Islet of Langerhans (tissue), 1 donor: ENCODE measurements at regions not wholly inside any gene's neighbourhood (a gene's known extent, or its start where the extent isn't known, plus 50 kb on each side); places are given as distances from the start of the nearest gene placed in this dataset.

Experiments used
- FAIRE-seq: peaks from one replicate; lab custom pipeline; 2011; peaks lifted over from hg19 to GRCh38; lab: Jason Lieb, UNC

DNA sequence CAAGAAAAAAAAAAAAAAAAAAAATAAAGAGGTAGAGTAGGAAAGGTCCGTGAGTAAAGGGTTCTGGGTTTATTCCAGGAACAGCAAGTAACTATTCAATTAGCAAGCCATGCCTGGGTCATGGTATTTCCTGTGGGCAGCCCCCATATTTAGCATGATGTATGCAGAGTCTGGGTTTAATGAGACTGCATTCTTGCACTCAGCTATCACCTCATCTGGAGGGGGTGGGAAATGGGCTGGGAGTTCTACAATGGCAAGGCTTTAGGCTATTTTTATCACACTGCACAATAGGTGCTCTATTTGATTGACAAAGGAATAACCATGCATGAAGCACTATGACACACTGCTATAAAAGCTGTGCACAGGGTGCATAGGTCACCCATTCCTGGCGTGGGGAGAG lies 104.0 kb upstream of the CCL2 start:
- FAIRE-seq: no peak

- FAIRE-seq: no peak
Observed at GRCh38 chr17:34153991-34154390, 101.1 kb upstream of the CCL2 start.

DNA sequence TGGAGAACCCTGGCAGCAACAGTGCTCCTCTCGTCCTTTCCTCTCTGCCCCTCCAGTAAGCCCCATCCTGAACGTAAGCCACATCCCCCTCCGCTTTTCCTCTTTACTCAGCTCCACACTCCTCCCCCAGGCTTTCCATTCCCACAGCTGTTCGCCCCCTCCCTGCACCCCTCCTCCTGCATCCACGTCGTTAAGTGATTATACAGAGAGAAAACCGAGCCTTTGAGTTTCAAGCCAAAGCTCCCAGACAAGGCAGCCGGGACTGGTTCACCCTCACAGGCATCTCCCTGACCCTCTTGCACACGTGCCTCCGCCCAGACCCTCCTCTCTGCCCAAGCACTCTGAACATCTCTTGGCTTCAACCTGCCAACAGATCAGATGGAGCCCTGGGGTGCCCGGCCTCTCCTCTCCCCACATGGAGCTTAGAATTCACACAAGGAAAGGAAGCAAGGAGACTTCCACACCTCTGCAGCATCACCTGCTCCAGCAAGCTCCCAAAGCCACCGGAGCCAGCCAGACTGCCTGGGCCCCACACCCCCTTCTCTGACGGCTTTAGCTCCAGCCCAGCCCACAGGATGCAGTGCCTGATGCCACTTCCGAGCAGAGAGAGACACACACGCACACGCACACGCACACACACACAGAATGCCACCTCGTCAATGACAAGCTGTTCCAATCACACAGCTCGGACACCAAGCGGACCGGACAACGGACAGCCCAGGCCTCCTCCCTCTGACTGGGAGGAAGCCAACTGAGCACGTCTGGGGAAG lies 99.9 kb upstream of the CCL2 start:
- no peak for FAIRE-seq

GRCh38 chr17:34155947-34156346 lies 99.1 kb upstream of the CCL2 start:
- no peak for FAIRE-seq

DNA sequence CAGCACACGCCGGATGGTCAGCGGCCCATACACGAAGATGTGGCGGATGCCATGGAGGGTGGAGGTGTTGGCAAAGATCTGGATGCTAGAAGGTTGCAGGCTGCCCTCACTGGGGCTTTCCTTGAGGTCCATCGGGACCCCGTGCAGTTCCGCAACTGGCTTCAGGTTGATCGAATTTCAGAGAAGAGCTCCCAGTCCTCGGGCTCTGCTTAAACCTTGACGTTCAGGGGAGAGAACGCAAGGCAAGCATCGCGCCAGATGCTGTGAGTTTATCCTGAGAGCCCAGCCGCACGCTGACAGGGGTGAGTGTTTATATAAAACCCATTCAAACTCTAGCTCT lies 98.7 kb upstream of the CCL2 start:
- FAIRE-seq: no peak

GRCh38 chr17:34156741-34157589 lies 98.1 kb upstream of the CCL2 start:
- no peak for FAIRE-seq

GRCh38 chr17:34161690-34162089 lies 93.4 kb upstream of the CCL2 start:
- FAIRE-seq: no peak

DNA sequence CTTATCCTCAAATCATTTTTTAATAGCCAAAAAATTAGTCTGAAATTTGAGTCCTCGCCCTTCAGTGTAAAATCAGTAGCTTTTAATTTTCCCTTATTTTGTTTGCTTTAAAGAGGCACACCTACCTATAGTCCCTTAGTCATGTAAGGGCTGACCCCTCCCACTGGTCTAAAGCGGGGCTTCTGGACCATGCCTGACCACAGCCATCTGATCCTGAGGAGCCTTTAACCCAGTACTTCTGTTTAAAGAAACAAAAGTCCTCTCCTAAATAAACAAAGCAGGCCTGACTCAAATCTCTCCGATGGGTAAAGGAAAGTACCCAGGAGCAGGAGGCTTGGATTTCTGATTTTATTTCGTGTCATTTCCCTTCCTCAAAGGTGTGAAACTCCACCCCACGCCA lies 92.0 kb upstream of the CCL2 start:
- FAIRE-seq: no peak

GRCh38 chr17:34163646-34164045 lies 91.4 kb upstream of the CCL2 start:
- no peak for FAIRE-seq

GRCh38 chr17:34164837-34165236 lies 90.2 kb upstream of the CCL2 start:
- no peak for FAIRE-seq

GRCh38 chr17:34166352-34166751 lies 88.7 kb upstream of the CCL2 start:
- no peak for FAIRE-seq

- no peak for FAIRE-seq
Observed at GRCh38 chr17:34167354-34167753, 87.7 kb upstream of the CCL2 start.

GRCh38 chr17:34168989-34169388 lies 86.1 kb upstream of the CCL2 start:
- FAIRE-seq: no peak

GRCh38 chr17:34169496-34169895 lies 85.6 kb upstream of the CCL2 start:
- no peak for FAIRE-seq

DNA sequence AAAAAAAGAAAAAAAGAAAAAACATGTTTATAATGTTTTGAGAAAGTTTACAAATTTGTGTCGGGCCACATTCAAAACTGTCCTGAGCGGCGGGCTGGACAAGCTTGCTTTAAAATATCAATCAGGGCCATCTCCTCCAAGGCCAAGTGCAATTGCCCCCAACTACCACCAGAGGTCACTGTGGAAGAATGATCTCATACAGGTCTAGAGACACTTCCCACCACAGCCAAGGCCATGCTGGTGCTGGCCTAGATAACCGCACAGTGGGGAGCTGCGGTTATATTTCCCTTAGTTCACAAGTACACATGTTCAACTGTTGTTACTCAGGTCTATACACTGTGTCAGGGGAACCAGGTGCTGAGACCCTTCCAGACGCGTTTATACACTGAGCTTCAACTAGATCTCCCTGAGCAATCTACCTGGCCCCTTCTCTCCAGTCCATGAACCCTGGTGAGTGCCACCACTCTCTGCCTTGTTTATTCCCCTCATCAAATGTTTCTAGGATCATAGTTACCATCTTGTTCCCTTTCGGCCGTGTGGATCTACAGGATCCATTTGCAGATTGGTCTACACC lies 83.8 kb upstream of the CCL2 start:
- no peak for FAIRE-seq

DNA sequence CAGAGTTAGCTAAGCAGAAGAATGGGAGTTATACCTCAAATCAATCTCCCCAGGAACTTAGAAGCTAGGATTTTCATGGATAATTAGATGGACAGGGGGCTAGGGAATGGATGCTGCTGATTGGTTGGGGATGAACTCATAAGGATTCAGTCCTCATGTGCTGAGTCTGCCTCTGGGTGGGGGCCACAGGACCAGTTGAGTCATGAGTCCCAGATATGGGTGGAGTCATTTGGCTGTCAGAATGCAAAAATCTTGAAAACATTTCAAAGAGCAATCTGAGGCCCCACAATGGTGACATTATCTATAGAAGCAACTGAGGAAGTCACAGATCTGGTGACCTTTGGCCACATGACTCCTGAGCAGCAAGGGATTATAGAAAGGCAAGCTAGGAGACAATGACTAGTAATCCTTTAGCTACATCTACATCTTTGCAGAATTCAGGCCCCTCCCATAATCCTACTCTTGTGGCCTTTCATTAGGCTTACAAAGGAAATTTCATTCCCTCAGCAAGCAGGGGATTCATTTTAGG lies 82.6 kb upstream of the CCL2 start:
- FAIRE-seq: no peak

- no peak for FAIRE-seq
Observed at GRCh38 chr17:34173241-34173640, 81.8 kb upstream of the CCL2 start.

- FAIRE-seq: no peak
Observed at GRCh38 chr17:34174496-34174895, 80.6 kb upstream of the CCL2 start.

DNA sequence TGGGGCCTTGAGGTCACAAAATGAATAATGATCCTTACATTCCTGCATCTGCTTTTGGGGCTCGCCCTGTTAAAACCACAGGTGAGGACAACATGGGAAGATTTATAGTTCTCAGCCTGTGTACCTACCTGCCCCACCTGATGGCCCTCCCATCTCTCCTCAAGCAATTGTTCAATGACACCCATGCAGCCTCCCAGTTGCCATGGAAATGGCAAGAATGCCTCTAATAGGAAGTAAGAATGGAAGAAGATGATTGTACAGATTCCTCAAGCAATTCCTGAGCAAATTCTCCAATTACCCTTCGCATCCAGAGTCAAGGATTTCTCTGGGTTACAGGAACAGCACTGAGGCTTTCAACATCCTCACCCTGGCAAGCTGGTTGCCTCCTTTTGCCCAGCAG lies 78.6 kb upstream of the CCL2 start:
- FAIRE-seq: no peak

DNA sequence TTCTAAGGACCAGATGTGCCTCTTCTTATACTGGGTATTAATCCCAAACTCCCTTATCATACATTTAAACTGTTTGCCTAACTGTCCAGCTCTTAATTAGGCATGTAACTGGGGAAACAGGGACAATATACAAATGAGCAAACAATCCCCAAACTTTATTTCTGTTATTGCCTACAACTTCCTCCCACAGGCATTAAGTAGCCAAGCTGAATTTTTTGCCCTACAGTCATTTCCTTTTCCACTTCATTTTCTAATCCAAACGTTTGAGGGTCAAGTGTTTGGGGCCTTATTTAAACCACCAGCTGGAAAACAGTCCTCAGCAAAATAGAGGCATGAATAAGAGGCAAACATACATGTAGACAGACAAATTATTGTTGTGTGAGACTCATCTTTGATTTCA lies 77.4 kb upstream of the CCL2 start:
- FAIRE-seq: no peak

DNA sequence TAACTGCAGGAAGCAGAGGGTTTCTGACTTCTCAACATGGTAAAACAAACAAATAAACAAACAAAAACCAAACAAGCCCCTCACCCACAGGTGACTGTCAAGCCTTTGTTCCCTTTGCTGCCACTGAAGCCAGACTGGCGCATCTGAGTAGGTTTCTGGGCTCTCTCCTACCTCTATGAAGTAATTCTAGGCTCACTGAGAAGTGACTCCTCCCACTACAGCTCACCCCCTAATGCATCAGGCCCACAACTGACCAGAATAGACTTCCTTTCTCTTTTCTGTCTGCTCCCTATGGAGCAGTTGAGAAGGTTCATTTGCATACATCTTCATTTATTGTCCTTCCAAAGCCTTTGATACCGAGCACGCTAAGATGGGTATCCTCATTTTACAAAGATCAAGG lies 77.0 kb upstream of the CCL2 start:
- FAIRE-seq: no peak

- FAIRE-seq: no peak
Observed at GRCh38 chr17:34182036-34182803, 72.9 kb upstream of the CCL2 start.

DNA sequence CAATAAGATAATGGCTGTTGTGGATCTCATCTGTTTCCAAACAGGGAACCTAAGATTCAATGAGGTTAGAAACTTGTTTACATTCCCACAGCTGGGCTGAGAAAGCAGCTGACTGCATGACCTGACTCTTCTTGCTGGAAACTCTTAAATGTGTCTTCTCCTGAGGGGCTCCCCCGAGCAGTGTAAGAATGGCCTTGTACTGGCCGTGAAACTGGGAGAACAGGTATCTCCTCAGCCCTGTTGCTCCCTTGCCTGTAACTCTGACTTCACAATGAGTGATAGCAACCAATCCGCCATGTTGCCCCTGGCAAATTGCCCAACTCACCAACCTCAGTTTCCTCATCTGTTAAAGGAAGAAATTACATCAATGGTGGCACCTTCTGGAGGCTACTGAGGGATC lies 59.1 kb upstream of the CCL2 start:
- FAIRE-seq: no peak
